ENCODE measurements at regions not wholly inside any gene's neighbourhood (a gene's known extent, or its start where the extent isn't known, plus 50 kb on each side); places are given as distances from the start of the nearest gene placed in this dataset.

DNA sequence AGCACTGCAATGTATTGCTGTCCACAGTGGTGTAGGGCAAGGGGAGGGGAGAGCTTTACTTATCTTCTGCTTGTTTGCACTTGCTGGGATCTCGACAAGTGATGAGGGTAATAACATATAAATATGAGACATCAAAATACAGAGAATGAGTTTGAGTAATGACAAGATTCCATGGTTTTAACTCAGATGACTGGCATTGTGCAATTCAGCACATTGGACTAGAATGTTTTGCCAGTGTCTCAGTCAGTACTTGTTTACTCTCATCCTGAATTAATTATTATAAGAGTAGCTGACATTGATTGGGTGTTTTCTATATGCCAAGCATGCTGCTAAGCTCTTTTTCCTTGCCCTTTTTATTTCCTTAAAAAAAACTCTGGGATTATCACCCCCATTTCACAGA is 306.7 kb upstream of the MMADHC start:
- TF ChIP-seq EZH2 (IDR thresholded peaks at IDR 0.05; ENCODE audit: low read length, unreplicated experiment), result no peak
- TF ChIP-seq, protein P1, sequence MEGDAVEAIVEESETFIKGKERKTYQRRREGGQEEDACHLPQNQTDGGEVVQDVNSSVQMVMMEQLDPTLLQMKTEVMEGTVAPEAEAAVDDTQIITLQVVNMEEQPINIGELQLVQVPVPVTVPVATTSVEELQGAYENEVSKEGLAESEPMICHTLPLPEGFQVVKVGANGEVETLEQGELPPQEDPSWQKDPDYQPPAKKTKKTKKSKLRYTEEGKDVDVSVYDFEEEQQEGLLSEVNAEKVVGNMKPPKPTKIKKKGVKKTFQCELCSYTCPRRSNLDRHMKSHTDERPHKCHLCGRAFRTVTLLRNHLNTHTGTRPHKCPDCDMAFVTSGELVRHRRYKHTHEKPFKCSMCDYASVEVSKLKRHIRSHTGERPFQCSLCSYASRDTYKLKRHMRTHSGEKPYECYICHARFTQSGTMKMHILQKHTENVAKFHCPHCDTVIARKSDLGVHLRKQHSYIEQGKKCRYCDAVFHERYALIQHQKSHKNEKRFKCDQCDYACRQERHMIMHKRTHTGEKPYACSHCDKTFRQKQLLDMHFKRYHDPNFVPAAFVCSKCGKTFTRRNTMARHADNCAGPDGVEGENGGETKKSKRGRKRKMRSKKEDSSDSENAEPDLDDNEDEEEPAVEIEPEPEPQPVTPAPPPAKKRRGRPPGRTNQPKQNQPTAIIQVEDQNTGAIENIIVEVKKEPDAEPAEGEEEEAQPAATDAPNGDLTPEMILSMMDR (conservative IDR thresholded peaks at IDR 0.05; ENCODE audit: low read depth, low read length), result no peak
- no peak for TF ChIP-seq EZH2phosphoT487 (IDR thresholded peaks at IDR 0.05; ENCODE audit: borderline replicate concordance, low read length)

Data from PC-3 (cell line).